NT2/D1 (cell line): ENCODE measurements at regions not wholly inside any gene's neighbourhood (a gene's known extent, or its start where the extent isn't known, plus 50 kb on each side); places are given as distances from the start of the nearest gene placed in this dataset.

Experiments
- DNase-seq: peaks from one replicate; pipeline ENCODE4 v3.0.0-alpha.2; 2011; ENCODE audit warnings: low read depth, low spot score
- H3K27me3 ChIP-seq: 2 replicates; pipeline ENCODE4 v1.6.0; 2011; ENCODE audit warnings: mild to moderate bottlenecking; ENCODE audit not compliant: insufficient read length, insufficient read depth
- H3K36me3 ChIP-seq: 2 replicates; pipeline ENCODE4 v1.6.1; 2011; ENCODE audit warnings: mild to moderate bottlenecking, low read length, mixed read lengths; ENCODE audit not compliant: insufficient read depth, insufficient read length
- H3K4me1 ChIP-seq: 2 replicates; pipeline ENCODE4 v1.5.1; 2011; ENCODE audit not compliant: insufficient read depth, insufficient read length
- H3K4me3 ChIP-seq: 2 replicates; pipeline ENCODE4 v1.5.1; 2011; ENCODE audit warnings: low read depth; ENCODE audit not compliant: insufficient read length
- H3K9ac ChIP-seq: 2 replicates; pipeline ENCODE4 v1.6.0; 2011; ENCODE audit warnings: low read depth; ENCODE audit not compliant: insufficient read length
- H3K9me3 ChIP-seq: 2 replicates; pipeline ENCODE4 v1.5.1; 2011; ENCODE audit warnings: mild to moderate bottlenecking, low read length; ENCODE audit not compliant: insufficient read depth
- SUZ12 ChIP-seq: IDR thresholded peaks from 2 replicates; pipeline ENCODE4 v1.6.1; 2011; ENCODE audit not compliant: insufficient read length, insufficient read depth; ENCODE audit errors: extremely low read depth
- YY1 ChIP-seq: IDR thresholded peaks from 2 replicates; pipeline ENCODE4 v1.6.1; 2011; ENCODE audit not compliant: insufficient read length, insufficient read depth
- ZNF274 ChIP-seq: IDR thresholded peaks from 2 replicates; pipeline ENCODE4 v1.6.1; 2011; ENCODE audit warnings: mild to moderate bottlenecking, low read depth, low read length

DNA sequence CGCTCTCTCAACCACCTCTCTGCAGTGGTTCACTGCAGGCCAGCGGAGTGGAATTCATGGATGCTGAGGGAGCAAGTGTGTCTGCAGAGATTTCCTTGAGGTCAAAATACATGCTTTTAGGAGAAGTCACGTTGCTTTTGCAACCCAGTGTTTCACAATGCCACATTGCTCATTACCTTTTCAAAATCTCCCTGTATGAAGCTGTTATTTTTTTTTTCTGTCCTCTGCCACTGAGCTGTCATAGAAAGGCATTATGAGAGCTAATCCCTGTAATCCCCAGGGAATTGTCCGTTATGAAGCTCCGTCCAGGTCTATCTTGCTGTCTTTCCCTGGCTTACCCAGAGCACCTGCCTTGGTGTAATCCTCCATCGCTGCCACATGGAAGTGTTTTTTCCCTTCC is 60.5 kb upstream of the SLC22A23 start:
- H3K27me3 ChIP-seq: no peaks in the 10 kb centered on the region
- TF ChIP-seq ZNF274: no peak
- TF ChIP-seq SUZ12: no peak
- TF ChIP-seq YY1: no peak
- DNase-seq: no peak
- H3K36me3 ChIP-seq: no peaks in the 10 kb centered on the region
- no peak overlapping the region for H3K4me3 ChIP-seq
- no peaks in the 10 kb centered on the region; the same call in 1 of the 2 replicates for H3K9me3 ChIP-seq
- peaks cover 10% of the 10 kb centered on the region for H3K4me1 ChIP-seq
- no peak overlapping the region for H3K9ac ChIP-seq

DNA sequence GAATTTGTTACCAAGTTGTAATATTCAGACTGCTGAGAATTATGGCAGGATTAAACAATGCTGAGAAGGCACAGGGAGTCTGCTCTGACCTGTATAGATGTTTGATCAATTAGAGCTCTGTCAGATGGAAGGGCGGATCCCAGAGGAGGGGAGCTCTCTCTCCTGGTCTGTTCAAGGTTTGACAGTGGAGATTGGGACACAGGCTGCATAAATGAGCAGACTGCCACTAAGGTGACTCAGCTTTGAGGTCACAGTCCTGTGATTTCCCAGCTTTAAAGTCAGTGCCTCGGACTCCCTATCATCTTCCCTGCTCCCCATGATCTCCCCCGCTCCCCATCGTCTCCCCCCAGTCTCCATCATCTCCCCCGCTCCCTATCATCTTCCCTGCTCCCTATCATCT is 59.2 kb upstream of the SLC22A23 start:
- Histone ChIP-seq H3K9ac (no peak overlapping the region), H3K36me3 (no peaks in the 10 kb centered on the region), H3K9me3 (no peaks in the 10 kb centered on the region; the same call in 1 of the 2 replicates), H3K4me3 (no peak overlapping the region), H3K4me1 (peaks cover 18% of the 10 kb centered on the region), H3K27me3 (no peaks in the 10 kb centered on the region)
- TF ChIP-seq YY1 (no peak), SUZ12 (no peak)
- no peak for DNase-seq

DNA sequence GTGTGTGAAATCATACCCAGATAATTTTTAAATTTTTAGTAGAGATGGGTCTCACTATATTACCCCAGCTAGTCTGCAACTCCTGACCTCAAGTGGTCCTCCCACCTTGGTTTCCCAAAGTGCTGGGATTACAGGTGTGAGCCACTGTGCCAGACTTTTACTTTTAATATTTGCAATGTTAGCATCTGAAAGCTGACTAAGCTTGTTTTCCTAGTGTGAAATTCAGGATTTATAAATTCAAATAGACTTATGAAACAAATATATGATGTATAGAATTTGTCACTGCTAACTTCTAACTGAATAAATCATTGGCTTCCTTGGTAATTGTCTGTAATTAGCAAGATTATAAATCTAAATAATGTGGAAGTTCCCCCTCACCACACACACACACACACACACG is 58.8 kb upstream of the SLC22A23 start:
- no peaks in the 10 kb centered on the region for H3K9me3 ChIP-seq
- no peak overlapping the region for H3K4me3 ChIP-seq
- H3K9ac ChIP-seq: no peak overlapping the region
- H3K4me1 ChIP-seq: peaks cover 20% of the 10 kb centered on the region
- no peaks in the 10 kb centered on the region for H3K27me3 ChIP-seq
- no peak for TF ChIP-seq ZNF274
- no peak for TF ChIP-seq SUZ12
- TF ChIP-seq YY1: no peak
- no peak for DNase-seq
- no peaks in the 10 kb centered on the region for H3K36me3 ChIP-seq

DNA sequence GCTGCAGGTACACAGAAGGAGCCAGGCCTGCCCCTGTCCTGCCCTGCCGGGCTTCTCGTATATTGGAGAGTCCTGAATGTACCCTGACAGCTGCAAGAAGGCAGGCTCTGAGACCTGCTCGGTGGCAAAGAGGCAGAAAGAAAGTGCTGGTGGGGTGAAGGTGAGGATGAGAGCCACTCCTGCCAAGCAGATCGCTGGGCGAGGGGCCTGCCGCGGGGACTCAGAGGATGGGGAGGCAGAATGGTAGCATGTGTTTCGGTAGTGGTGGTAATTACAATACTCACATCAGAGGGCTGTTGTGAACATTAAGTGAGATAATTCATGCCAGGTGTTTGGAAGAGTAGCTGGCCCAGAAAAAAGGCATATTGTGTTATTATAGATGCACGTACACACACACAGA is 56.6 kb upstream of the SLC22A23 start:
- no peak for DNase-seq
- Histone ChIP-seq H3K9ac (no peak overlapping the region), H3K36me3 (no peaks in the 10 kb centered on the region), H3K4me1 (peaks cover 14% of the 10 kb centered on the region), H3K9me3 (no peaks in the 10 kb centered on the region), H3K27me3 (no peaks in the 10 kb centered on the region), H3K4me3 (no peak overlapping the region)
- no peak for TF ChIP-seq SUZ12
- no peak for TF ChIP-seq YY1
- no peak for TF ChIP-seq ZNF274

DNA sequence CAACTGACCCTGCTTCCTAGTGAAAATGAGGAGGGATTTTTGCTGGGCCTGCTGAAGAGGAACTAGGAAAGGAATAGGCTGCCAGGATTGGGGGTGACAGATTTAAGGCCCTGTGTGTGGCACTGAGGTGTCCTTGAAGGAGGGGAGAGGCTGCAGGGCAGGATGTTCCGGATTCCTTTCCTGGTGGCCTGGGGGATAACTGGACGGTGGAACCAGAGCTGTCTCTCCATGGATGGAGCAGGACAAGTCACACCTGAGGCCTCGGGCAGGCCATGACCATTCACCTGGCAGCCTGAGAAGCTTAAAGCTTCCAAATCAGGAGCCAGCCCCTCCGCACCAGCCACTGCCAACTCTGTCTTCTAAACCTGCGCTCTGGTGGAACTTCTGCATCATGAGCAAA is 56.0 kb upstream of the SLC22A23 start:
- no peak for TF ChIP-seq YY1
- no peak for TF ChIP-seq ZNF274
- TF ChIP-seq SUZ12: no peak
- Histone ChIP-seq H3K27me3 (no peaks in the 10 kb centered on the region), H3K36me3 (no peaks in the 10 kb centered on the region), H3K4me3 (no peak overlapping the region), H3K4me1 (peaks cover 10% of the 10 kb centered on the region), H3K9me3 (no peaks in the 10 kb centered on the region), H3K9ac (no peak overlapping the region)
- no peak for DNase-seq

- TF ChIP-seq SUZ12 (no peak), YY1 (no peak), ZNF274 (no peak)
- Histone ChIP-seq H3K4me1 (peaks cover 10% of the 10 kb centered on the region), H3K27me3 (no peaks in the 10 kb centered on the region), H3K9me3 (no peaks in the 10 kb centered on the region), H3K9ac (no peak overlapping the region), H3K4me3 (no peak overlapping the region), H3K36me3 (no peaks in the 10 kb centered on the region)
- DNase-seq: no peak
Observed at GRCh38 chr6:3510617-3511016, 53.8 kb upstream of the SLC22A23 start.

DNA sequence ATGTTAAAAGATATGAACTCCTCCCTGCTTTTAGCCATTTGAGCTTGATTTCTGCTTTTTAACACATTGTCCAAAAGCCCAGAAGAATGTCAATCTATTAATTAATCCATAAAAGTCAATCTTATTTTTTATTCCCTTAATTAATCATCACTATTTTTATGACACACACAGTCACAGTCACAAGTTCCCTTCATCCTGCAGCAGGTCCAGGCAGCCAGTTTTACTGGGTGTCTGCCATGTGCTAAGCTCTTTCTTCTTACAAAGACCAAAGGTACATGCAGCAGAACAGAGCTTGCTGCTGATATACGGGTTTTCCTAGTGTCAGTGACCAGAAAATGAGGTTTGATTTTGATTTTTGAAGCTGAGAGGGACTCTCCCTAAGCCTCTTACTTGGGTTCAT is 53.3 kb upstream of the SLC22A23 start:
- Histone ChIP-seq H3K36me3 (no peaks in the 10 kb centered on the region), H3K4me1 (peaks cover 10% of the 10 kb centered on the region), H3K9ac (no peak overlapping the region), H3K9me3 (0 out of 2 replicates have a peak, but pooled peaks cover 3% of the 10 kb centered on the region), H3K27me3 (no peaks in the 10 kb centered on the region), H3K4me3 (no peak overlapping the region)
- TF ChIP-seq SUZ12: no peak
- TF ChIP-seq YY1: no peak
- TF ChIP-seq ZNF274: no peak
- DNase-seq: no peak

DNA sequence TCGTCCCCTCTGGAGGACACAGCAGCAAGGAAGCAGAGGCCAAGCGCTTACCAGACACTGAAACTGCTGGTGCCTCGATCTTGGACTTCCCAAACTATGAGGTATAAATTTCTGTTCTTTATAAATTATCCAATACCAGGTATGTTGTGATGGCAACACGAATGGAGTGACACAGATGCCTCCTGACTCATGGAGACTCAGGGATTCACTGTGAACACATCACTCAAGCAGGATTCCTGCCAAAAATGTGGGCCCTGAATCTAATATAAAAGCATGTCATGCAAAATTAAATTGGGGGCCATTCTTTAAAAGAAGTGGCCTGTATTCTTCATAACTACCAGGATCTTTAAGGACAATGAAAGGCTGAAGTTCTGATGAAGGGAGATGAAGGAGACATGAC is 52.5 kb upstream of the SLC22A23 start:
- no peak for DNase-seq
- Histone ChIP-seq H3K27me3 (no peaks in the 10 kb centered on the region), H3K9me3 (0 out of 2 replicates have a peak, but pooled peaks cover 7% of the 10 kb centered on the region), H3K4me1 (peaks cover 10% of the 10 kb centered on the region), H3K36me3 (no peaks in the 10 kb centered on the region), H3K9ac (no peak overlapping the region), H3K4me3 (no peak overlapping the region)
- no peak for TF ChIP-seq YY1
- no peak for TF ChIP-seq SUZ12
- TF ChIP-seq ZNF274: no peak
